ENCODE measurements at regions not wholly inside any gene's neighbourhood (a gene's known extent, or its start where the extent isn't known, plus 50 kb on each side); places are given as distances from the start of the nearest gene placed in this dataset.
"Not testable (repeated sequence)": the region's sequence is repeated elsewhere in the genome, so short reads cannot be mapped to it uniquely, and the experiment has no call there.

GRCh38 chr18:51337406-51337805, 139.9 kb upstream of the MEX3C start:
- DNase-seq, result no peak

GRCh38 chr18:51339856-51340255, 142.4 kb upstream of the MEX3C start:
- DNase-seq, result no peak

DNA sequence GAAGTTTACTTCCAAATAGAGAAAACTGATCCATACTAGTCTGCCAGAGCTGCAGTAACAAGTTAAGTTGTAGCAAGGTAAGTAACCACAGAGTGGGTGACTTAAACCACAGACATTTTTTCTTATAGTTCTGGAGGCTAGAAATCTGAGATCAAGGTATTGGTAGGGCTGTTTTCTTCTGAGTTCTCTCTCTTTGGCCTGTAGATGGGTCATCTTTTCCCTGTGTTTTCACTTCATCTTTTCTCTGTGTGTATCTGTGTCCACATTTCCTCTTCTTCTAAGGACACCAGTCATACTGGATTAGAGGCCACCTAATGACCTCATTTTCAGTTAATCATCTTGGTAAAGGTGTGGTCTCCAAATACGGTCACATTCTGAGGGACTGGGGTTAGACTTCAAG, 142.9 kb upstream of the MEX3C start:
- peak; percentile 72 for DNase-seq

DNA sequence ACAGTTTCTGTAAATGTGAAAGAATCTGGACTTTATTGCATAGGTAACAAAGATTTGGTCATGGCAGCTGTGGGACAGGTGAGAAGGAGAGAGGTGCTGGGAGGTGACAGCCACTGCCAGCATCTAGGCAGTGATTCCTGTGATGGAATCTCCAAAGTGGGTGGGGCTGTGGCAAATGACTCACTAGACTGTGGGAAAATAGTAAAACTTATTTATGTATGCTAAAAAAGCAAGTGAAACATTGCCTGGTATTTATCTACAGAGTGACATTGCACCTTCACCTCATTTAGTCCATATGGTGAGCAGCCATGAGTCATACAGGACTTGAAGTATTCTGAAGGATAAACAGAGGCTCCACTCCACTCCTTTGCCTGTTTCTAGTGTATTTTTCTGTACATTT, 145.3 kb upstream of the MEX3C start:
- no peak for DNase-seq

DNA sequence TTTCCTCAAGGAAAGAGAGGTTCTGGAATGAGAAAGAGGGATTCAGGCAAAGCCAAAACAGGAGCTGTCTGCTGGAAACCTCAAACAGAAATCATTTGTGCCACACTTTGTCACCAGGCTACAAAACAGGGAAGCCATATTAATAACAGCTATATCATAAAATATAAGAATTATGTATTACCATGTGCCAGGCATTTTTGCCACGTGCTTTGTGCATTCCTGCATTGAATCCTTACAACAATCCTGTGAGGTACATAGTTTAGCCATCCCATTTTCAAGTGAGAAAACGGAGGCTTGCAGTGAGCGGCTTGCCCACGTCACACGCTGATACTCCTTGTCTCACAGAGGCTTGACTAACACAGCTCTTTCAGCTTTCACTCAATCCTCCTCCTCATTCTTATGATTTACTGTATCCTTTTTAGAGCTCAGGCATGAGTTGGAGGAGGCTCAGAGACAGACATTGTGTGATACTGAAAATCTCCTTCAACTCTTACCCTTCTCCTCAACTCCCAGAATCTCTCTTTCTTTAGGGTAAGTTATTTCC, 148.4 kb upstream of the MEX3C start:
- no peak for DNase-seq

- DNase-seq, result no peak
Observed at GRCh38 chr18:51346404-51346803, 148.9 kb upstream of the MEX3C start.

- no peak for DNase-seq
Observed at GRCh38 chr18:51350081-51350480, 152.6 kb upstream of the MEX3C start.

GRCh38 chr18:51355841-51356240, 158.4 kb upstream of the MEX3C start:
- no peak for DNase-seq

DNA sequence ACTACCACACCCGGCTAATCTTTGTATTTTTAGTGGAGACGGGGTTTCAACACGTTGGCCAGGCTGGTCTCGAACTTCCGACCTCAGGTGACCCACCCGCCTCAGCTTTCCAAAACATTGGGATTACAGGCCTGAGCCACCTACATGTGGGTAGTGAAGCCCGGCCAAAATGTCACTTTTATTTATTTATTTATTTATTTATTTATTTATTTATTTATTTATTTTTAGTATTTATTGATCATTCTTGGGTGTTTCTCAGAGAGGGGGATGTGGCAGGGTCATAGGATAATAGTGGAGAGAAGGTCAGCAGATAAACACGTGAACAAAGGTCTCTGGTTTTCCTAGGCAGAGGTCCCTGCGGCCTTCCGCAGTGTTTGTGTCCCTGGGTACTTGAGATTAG, 162.8 kb upstream of the MEX3C start:
- not testable (repeated sequence) for DNase-seq

DNA sequence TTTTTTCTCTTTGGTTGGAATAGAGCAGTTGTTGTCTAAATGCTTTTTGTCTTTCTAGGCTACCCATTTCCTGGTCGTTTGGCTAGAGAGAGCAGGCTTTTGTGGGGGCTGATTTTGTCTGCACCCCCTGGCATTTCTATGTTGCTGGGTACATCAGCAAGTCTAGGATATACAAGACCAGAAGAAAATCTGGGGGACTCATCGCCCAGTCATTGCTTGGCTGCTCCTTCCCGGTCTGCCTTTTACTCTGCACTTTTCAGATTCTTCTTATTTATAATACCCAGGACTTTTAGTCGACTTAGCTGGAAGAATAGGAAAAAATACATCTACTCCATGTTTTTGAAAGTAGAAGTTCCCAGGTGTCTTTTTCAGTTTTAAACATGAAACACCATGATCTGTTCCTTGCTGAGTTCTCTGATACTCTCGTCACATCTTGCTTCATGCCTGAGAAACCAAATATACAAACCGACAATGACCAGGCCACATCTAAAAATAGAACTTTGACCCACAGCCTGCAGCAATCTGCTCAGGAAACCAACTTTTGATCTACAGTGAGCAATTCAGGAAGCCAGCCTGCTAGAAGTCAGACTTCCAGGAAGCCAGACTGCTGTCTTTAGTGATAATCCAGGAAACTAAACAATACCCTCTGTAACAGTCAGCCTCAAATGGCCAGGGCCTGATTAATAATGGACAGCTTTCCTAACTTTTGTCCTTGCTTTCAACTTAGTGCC, 163.8 kb upstream of the MEX3C start:
- DNase-seq, result peak; percentile 98

DNA sequence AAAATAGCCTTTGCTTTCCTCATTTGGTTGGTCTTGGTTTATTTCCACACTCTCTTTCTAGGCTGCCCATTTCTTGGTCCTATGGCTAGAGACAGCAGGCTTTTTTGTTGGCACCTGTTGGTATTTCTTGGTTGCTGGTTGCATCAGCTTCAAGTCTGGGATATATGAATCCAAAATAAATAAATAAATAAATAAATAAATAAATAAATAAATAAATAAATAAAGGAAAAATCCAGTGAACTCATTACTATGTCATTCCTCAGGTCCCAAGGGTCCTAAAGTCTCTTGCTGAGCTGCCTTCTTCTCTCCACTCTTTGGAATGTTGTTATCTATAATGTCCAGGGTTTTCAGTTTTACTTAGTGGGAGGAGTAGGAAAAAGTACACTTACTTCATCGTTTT, 165.9 kb upstream of the MEX3C start:
- DNase-seq, result no peak

DNA sequence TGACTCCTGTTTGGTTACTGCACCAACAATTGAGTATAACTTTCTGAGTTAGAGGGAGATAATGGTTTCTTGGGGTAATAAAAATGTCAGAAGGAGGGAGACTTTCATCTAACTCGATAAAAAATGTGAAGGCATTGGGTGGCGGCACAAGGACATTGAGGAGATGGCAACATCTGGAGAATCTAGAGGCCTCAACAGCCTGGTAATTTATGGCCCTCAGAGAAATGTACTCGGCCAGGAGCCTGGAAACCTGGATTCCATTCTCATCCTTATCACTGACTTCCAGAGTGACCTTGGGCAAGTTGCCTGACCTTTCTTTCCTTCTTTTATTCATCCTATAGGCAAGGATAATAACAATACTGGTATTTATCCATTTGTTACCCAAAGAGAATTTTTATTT, 173.5 kb upstream of the MEX3C start:
- DNase-seq, result no peak

GRCh38 chr18:51371929-51372328, 174.4 kb upstream of the MEX3C start:
- no peak for DNase-seq

DNA sequence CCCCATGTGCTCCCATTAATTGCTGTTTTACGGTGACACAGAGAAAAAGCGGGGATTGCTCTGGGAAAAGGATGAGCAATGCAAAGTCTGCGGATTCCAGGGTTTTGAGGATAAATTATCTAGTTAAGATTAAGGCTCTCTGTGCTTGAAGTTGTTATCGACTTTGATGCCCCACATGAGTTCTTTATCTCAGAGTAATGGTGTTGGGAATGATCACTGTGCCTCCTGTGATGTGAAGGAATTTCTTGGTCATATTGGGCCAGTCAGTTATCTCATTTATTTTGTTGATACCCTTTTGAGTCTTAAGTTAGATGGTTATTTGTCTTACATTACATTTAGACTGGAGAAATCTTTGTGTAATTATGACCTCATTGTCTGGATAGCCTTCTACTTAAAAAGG, 184.6 kb upstream of the MEX3C start:
- no peak for DNase-seq

- DNase-seq, result no peak
Observed at GRCh38 chr18:51383116-51383515, 185.6 kb upstream of the MEX3C start.

GRCh38 chr18:51383711-51384110, 186.2 kb upstream of the MEX3C start:
- DNase-seq, result no peak

- no peak for DNase-seq
Observed at GRCh38 chr18:51385270-51385669, 187.8 kb upstream of the MEX3C start.

DNA sequence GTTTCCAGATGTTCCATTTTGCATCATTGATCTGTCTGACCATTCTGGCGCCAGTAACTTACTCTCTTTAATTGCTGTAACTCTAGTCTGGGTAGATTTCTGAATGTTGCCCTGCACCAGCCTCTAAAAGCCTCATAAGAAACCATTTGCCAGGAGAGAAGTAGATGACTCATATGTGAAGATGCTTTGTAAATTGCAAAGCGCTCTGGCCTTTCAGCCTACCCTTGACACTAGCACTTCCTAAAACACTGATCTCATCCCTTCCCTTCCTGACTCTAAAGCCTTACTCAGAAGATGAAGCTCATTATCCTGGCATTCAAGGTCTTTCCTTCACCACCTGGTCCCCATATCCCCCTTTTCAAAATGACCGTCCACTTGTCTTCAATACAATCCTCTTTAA, 193.2 kb upstream of the MEX3C start:
- peak; percentile 80 for DNase-seq

- no peak for DNase-seq
Observed at GRCh38 chr18:51391215-51391614, 193.7 kb upstream of the MEX3C start.

GRCh38 chr18:51391731-51392130, 194.2 kb upstream of the MEX3C start:
- no peak for DNase-seq

DNA sequence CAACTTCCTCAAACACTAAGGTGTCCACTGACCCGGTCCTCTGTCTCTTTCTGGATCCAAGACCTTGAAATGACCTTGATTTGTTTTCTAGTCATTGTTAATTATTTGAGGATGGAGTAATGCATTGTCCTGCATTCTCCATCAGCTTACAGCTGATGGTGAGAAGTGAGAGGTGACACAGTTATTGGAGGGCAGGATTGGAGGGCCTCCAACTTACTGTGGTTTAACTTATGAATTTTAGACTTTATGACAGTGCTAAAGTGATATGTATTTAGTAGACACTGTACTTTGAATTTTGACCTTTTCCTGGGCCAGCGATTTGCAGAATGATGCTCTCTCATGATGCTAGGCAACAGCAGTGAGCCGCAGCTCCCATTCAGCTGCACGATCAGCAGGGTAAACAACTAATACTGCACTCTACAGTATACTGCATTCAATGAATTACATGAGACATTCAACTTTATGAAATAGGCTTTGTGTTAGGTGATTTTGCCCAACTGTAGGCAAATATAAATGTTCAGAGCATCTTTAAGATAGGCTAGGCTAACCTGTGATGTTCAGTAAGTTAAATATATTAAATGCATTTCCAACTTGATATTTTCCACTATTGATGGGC, 200.0 kb upstream of the MEX3C start:
- DNase-seq, result no peak

DNA sequence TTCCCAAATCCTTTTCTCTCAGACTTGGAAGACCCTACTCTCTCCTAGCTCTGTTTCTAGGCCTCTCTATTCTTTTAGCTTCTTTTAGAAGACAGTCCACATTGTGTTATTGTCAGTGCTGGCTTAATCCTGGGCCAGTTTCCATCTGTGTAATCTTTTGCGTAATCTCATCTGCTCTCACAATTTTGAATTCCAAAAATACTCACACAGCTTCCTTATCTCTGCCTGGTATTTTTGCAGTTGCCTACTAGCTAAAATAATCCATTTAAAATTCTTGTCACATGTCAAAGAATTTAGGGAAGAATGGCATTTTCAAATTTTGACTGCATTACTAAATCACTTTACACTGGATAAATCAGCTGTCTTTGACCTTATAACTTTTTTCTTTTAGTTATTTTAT, 200.6 kb upstream of the MEX3C start:
- DNase-seq, result peak; percentile 83

DNA sequence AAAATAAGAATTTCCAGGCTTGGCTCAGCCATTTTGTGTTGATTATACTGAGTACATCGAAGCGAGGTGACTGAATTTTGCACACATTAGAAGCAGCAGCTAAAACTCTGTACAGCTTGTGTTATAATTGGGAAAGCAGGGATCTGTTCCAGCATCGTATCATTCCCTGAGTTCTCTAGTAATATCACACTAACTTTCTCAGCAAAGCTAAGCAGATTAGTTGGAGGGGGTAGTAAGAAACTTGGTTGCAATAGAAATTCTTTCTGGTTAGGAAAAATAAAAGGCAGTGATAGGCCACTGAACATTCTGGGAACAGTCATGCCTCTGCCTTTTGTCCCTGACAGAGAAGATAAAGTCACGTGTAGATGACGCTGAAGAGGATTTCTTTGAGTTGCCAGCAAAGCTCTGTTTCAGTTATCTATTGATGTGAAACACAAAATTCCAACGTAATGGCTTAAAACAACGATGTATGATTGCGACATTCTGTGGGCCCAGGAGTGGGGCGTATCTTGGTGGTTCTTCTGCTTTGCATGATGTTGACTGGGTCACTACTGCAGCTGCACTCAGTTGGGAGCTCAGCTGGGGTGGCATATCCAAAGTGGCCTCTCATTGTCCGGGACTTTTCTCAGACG, 202.1 kb upstream of the MEX3C start:
- DNase-seq, result peak; percentile 94

DNA sequence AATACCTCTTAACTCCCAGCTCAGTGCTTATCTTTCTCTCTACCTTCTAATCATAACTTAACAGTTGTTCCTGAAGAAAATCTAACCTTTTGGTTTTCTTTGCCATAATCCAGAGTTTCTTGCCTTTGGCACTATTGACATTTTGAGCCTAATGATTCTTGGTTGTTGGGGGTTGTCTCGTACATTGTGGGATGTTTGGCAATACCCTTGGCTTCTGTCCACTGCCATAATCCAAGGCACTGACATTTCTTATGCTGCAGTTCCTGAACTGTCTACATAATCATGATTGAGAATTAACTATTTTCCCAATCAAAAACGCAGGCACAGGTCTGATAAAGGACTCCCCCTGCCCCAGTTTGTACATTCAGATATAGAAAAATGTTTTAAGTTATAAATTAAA, 203.2 kb upstream of the MEX3C start:
- DNase-seq, result peak; percentile 46

All from MV-4-11 (cell line).